Fibroblast of mammary gland (primary cell): ENCODE measurements at regions not wholly inside any gene's neighbourhood (a gene's known extent, or its start where the extent isn't known, plus 50 kb on each side); places are given as distances from the start of the nearest gene placed in this dataset.

Experiments
- DNase-seq: peaks from one replicate; pipeline ENCODE4 v3.0.0-alpha.2; 2010; ENCODE audit warnings: low read depth
- H3K4me3 ChIP-seq: 2 replicates; pipeline ENCODE4 v1.5.1; 2011; ENCODE audit warnings: low read depth, mild to moderate bottlenecking, low read length, moderate library complexity; ENCODE audit not compliant: control insufficient read depth
- CTCF ChIP-seq: conservative IDR thresholded peaks from 2 replicates; pipeline ENCODE4 v1.5.1; 2011; ENCODE audit warnings: low read depth, low read length, inconsistent platforms; ENCODE audit not compliant: control insufficient read depth, insufficient read depth

- no peak overlapping the region for H3K4me3 ChIP-seq
- DNase-seq: no peak
- TF ChIP-seq CTCF: no peak
These were observed 66.3 kb upstream of the SOX5 start for GRCh38 chr12:24015833-24016160.

DNA sequence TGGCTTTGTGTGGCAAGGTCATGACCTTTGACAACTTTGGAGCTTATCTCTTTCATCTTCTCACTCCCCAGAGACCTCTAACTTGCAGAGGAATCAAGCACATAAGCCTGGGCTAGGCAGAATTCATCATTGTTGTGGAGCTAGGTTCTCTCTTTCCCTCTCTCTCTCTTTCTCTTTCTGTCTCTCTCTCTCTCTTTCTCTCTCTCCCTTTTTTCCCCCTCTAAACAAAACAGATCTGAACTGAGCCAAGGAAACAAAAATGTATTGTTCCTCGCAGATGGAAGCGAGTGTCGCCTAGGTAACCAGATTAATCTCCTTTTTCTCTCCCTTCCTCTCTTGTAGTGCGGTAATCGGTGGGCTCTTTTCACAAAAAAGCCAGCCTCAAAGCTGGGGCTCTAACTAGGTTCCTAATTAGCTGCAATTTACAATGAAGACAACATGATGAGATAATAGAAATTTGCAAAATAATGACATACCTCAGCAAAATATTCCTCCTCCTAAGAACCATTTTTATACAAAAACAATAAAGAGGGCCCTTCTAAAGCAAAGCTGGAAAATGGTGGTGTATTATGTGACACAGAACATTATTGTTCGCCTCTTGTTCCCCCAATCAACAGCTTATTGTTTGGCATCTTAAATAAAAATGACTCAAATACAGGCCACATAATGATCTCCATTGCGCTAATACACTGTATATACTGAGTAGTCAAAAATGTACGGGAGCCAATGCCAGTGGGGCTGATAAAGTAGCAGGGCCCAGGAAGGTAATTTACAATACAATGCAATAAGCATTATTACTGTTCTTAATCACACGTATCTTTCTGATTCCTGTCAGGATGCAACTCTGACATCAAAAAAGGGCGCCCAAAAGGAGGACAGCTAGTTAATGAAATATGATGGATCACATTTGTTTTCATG is 65.7 kb upstream of the SOX5 start:
- DNase-seq: no peak
- no peak for TF ChIP-seq CTCF
- H3K4me3 ChIP-seq: no peak overlapping the region

GRCh38 chr12:24014240-24014639 is 64.8 kb upstream of the SOX5 start:
- no peak for TF ChIP-seq CTCF
- H3K4me3 ChIP-seq: no peak overlapping the region
- DNase-seq: no peak

DNA sequence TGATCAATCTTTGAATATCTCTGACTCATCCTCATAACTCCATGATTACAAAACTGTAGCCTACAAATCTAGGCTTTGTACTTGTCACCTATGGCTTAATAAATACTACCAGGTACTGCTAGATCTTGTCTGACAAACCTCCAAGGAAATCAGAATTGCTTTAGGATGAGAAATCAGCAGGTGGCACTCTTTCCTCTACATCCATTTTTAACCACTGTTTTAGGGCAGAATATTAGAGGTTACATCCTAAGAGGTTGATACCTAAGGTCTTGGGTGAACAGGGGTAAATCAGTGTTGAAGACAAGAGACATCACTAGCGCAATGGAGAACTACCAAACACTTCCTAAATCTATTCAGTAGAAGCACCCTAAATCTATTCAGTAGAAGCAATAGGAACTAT is 63.1 kb upstream of the SOX5 start:
- peak; percentile 45 for DNase-seq
- TF ChIP-seq CTCF: peak; percentile 44

GRCh38 chr12:24011927-24012507 is 62.5 kb upstream of the SOX5 start:
- no peak for DNase-seq
- no peak for TF ChIP-seq CTCF
- no peak overlapping the region for H3K4me3 ChIP-seq

More for the DNA sequence above, 63.1 kb upstream of the SOX5 start:
- no peak overlapping the region for H3K4me3 ChIP-seq

- no peak overlapping the region for H3K4me3 ChIP-seq
- no peak for TF ChIP-seq CTCF
- DNase-seq: no peak
These were observed 58.7 kb upstream of the SOX5 start for GRCh38 chr12:24008166-24008565.
